CD4-positive, alpha-beta T cell treated with Interleukin-1 beta for 1 hour (primary cell): ENCODE measurements at regions not wholly inside any gene's neighbourhood (a gene's known extent, or its start where the extent isn't known, plus 50 kb on each side); places are given as distances from the start of the nearest gene placed in this dataset.

Experiments
- DNase-seq, 2 donors: peaks; one replicate each; pipeline ENCODE4 v3.0.0-alpha.2; 2020 to 2022

DNA sequence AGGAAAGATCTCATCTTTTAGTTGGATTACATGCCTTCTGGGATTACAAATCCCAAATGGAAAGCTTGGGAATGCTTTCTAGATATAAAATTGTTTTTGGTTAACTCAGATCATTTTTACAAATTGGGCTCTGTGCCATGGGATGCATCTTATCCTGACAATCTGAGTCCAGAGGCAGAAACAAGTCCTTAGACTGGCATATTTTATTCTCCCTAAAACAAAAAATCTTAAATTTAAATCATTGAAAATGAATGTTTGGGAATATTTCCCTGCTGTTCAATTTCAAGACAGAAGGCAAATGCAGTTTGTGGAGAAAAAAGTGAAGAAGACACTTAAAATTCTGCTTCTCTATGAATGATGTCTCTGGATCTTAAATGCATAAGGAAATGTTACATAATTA is 456.6 kb upstream of the GOT2 start:
- DNase-seq = no peak

DNA sequence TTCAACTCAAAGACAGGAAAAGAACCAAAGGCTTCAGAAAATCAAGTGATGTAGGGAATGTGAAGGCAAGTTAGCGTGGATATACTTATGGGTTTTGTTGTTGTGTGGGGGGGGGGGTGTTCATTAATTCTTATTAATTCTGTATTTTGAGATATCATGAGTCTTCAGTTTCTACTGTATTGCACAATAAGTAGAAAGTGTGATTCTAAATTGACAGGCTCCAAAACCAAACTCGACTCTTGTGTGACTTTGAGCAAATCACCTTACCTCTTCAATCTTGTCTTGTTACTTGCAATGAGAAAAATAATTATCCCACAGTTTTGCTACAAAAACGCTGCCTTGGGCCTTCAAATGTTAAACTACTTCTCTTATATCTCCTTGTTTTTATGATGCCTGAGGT is 453.9 kb upstream of the GOT2 start:
- DNase-seq = no peak

DNA sequence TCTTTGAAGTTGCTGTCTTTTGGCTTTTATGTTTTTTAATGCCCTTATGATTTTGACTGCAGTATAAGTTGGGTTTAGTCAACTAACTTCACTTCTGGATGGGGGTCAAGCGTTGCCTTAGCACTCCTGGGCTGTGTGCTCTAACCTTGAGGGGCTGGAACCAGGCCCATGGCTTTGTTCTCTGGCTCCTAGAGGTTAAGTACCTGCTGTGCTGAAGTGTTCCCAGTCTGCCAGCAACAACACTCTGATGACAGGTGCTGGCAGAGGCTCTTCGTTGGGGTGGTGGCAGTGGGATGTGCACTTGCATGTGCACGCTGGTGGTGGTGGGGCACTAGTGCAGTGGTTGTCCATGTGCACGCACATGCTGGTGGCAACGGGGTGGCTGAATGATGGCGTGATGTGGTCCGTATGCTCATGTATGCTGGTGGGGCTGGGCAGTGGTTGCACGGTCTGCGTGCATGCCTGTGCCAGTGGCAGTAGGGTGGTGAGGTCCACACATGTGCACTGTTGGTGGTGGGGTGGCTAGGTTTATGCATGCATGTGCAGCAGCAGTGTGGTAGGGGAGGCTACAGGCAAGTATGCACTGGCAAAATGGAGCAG is 447.8 kb upstream of the GOT2 start:
- no peak for DNase-seq

- no peak for DNase-seq
Observed at GRCh38 chr16:59180083-59180476, 446.0 kb upstream of the GOT2 start.

DNA sequence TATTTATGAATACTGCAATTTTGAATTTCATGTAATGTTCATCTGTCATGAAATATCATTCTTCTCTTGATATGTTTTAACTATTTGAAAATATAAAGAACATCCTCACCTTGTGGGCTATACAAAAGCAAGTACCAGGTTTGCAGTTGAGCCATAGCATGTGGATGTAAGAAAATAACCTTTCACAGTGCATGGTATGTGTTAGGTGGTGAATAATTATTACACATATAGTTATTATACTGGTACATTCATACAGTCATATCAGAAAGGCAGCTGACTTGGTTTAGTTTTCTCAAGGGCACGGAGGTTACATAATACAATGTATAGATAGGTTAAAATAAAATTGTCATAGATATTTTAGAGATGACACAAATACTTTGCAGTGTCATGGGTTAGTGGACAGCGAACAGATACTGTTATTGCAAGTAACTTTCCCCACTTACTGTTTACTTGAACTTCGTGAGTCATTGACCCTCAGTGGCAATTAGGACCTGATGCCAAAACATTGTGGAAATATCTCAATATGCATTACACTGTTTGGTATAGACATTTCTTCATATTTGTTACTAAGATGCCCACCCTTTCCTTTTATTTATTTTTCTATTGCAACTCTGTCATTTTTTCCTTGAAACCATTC is 445.4 kb upstream of the GOT2 start:
- DNase-seq = no peak

DNA sequence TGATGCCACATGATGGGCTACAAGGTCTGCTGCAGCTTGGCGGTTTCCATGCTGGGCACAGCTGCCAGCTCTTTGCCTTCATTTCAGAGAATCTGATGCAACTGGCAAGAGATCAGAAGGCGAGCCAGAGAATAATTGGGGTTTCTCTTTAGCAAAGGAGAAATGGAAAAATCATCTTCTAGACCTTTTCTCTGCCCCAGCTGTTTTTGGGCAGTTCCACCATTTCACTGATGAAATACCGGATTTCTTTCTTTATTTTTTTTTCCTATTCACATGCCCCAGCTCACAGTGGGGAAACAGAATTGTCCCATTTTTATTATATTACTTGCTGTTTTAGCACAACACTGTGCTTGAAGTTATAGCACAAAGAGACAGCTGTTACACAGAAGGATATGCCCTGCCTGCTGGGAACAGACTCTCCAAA is 439.3 kb upstream of the GOT2 start:
- DNase-seq = no peak

DNA sequence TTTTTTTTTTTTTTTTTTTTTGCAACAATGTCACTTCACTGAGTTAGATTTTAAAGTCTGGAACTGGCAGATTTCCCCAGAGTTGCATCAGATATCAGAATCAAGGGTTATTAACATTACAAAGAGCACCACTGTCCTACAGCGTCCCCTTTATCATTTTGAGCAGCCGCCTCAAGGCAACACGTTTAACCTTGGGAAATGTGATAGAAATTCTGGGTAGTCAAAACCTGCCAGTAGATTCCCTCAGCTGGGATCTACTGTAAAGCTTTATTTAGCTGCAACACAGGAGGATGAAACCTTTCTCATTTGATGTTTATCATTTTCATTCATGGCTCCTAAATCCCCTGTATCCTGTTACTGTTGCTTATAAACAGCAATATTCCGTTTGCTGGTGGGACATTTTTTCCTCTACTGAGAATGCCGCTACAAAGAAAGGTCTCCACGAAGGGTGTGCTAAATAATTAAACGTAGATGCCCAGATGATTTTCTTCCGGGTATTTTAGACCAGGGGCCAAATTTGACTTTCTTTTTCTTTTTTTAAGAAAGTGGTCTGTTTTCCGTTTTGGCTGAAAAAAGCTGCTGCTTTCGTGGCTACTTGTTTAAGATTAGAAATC is 436.1 kb upstream of the GOT2 start:
- no peak for DNase-seq

DNA sequence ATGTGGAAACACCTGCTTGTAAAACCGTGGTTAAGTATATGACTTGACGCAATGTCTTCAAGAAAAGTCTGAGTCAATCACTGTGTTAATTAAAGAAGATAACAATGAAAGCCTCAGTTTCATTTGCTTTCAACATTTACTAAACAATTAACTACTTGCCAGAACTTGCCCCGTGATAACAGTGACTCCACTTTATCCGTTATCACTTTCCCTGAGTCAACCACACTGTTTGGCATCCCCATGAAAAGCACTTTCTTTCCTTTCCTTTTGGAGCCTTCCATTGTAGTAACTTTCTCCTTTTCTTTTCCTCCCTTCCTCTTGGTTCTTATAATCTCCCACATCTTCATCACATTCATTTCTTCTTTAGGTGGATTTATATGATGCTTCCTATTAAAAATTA is 435.1 kb upstream of the GOT2 start:
- no peak for DNase-seq

DNA sequence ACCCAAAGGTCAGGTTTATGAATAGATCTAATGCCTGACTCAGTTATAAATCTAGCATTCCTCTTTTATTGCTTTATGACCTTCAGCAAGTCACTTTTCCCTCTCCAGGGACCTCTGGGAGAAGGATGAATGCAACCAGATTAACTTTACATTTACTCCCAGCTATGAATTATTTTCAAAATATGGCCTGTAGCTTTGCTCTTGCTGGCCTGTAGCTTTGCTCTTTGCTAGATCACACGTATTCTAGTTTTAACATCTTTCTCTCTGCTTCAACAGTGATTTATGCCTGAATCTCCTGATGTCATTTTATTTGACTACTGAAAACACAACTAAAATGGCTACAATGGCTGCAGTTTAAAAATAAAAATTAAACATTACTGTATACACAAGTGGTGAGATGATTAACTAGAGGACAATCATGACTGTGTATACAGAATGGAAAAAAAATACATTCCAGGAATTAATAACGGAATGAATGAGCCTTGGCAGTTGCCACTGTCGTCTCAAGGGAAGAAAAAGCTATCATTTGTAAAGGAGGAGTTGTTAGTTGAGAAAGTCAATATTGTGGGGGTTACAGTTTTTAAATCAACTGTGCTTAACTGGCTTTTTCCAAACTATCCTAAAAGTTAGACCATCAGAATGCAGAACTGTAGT is 434.5 kb upstream of the GOT2 start:
- no peak for DNase-seq

GRCh38 chr16:59164461-59164860 is 430.3 kb upstream of the GOT2 start:
- DNase-seq = no peak

GRCh38 chr16:59163371-59164055 is 429.4 kb upstream of the GOT2 start:
- no peak for DNase-seq

GRCh38 chr16:59161679-59162078 is 427.6 kb upstream of the GOT2 start:
- DNase-seq = no peak

DNA sequence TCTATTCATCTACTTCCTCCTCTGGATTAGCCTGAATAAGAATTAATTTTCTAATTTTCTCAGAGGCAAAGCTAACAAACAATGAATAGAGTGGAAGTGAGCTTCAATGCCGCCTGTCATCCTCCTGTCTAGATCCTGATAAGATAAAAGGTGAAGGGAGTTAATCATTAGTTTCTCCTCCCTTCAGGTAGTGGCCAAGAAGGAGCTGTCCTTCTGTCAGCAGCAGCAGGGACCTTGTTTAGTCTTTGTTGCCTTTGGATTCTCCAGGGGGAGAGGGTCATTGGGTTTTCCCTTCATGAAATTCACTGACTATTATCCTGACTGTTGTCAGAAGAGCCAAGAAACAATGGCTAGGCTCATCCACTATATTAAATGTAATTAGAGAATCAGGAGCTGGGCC is 420.2 kb upstream of the GOT2 start:
- DNase-seq = no peak

- no peak for DNase-seq
Observed at GRCh38 chr16:59148769-59149155, 414.6 kb upstream of the GOT2 start.

- no peak for DNase-seq
Observed at GRCh38 chr16:59148056-59148768, 414.1 kb upstream of the GOT2 start.

DNA sequence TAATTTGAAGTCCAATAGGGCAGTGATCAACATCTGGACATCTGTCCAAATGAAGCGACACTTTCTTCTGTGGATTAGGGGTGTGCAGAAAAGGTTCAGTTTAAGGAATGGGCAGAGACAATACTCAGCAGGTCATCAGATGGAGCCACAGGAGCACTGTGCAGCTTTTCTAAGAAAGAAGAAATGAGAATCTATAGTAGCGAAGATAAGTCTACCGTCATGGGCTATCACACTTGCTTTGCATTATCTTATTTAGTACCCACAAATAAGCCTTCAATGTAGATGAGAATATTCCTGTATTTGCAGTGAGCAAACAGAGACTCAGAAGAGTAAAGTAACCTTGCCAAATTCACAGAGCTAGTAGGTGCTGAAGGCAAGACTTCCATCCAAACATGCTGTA is 412.0 kb upstream of the GOT2 start:
- DNase-seq = no peak

DNA sequence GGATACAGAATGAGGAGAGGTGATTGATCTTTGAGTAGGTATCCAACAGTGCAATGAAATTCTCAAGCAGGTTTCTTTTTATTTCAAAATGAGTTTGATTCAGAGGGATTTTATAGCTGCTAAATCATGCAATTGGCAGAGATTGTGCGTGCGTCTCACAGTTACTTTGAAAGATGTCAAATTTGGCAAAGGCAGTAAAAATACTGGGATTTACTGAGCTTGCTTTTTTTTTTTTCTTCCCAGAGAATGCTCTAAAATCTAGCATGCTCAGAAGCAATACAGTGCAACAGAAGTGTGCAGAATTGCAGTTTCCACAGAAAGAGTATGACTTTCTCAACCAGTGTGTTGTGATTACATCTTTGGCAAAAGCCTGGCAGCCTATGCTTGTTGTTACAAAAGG is 410.7 kb upstream of the GOT2 start:
- DNase-seq = no peak

GRCh38 chr16:59144326-59144725 is 410.2 kb upstream of the GOT2 start:
- DNase-seq = no peak

GRCh38 chr16:59126486-59126885 is 392.4 kb upstream of the GOT2 start:
- DNase-seq = no peak

DNA sequence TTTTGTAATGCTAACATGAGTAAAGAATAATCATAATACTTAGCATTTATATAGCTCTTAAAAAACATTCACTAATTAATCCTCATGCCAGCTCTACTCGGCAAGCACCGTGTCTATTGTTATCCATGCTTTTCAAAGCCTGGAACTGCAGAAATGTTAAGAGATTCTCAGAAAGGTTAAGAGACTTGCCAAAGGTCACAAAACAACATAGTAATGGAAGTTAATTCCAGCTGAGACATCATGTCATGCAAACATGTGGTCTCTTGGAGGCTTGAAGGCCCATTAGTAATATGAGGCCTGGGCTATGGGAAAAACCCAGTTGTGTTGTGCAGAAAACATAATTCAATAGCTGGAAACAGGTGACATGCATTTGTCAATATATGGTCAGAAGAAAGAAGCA is 389.9 kb upstream of the GOT2 start:
- DNase-seq = no peak

DNA sequence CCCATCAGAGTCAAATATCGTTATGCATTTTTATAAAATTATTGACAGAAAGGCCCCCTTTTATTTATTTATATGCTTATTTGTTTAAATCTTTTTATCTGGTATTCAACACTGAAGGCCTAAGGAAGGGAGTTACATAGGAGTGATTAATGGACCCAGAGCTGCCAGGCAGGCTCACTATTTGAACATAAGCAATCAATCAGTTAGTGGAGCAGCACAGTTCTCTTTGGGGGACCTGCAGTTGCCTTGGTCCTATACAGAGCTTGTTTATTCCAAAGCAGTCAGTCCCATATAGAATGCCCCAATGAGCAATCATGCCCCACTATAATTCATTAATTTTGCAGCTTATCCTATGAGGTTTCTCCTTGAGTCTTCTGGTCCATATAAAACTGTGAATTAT is 389.4 kb upstream of the GOT2 start:
- no peak for DNase-seq

DNA sequence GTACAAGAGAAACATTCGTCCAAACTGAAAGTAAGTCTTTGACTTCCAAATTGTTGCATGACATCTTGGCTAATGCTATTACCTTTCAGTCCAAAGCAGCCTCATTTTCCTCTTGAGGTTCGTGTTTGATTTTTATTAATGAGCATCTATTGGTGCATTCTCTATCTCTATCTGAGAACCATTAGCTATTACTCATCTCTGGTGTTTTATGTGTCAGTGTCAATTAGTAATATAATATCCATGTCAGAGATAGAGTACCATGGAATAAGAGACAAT is 388.1 kb upstream of the GOT2 start:
- no peak for DNase-seq
